CD4-positive, alpha-beta T cell treated with Interleukin-4 for 1 hour (primary cell): ENCODE measurements at regions not wholly inside any gene's neighbourhood (a gene's known extent, or its start where the extent isn't known, plus 50 kb on each side); places are given as distances from the start of the nearest gene placed in this dataset.
"Not testable (repeated sequence)": the region's sequence is repeated elsewhere in the genome, so short reads cannot be mapped to it uniquely, and the experiment has no call there.

Source experiments
- DNase-seq, 2 donors: peaks; one replicate each; pipeline ENCODE4 v3.0.0-alpha.2; 2020 to 2022

DNA sequence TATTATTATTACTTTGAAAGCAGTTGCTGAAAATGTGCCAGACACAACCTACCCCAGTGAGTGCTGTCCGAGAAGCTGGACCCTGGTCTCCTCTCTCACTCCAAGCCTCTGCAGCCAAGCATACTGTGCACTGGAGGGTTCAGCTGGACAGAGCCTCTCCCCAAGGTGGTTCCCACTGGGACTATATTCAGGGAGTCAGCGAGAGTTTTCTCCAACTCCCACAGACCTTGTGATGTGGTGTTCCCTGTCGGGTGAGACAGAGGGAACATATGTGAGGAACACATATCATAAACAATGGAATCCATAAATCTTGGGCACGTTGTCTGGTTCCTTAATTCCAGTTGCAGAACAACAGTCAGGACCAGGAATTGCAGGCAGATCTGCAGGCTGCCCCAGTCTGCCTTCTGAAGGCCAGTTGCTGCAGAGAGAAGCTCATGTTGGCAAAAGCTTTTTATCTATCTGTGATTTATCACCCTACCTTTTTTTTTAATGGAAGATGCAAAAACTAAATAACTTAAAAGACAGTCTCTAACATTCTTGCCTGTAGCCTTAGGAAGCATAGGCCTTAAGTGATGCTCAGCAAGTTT lies 619.8 kb upstream of the TBX3 start:
- no peak for DNase-seq

DNA sequence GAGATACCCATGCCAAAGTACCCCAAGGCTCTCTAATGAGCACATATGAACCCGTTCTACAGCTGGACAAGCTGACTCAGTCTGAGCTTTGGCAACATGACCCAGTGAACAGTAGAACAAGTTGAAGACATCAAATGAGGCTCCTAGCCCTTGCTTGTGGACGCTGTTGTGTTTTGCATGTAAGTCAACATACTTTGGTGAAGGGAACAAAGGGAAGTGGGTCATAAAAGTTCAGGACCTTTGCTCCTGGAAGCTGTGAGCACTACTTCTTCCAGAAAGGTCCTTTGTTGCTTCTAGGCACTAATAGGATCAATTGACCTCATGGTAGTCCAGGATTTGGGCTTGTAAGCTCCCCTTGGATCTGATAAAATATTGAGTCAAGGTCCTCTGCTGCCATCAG lies 613.5 kb upstream of the TBX3 start:
- DNase-seq, result no peak

DNA sequence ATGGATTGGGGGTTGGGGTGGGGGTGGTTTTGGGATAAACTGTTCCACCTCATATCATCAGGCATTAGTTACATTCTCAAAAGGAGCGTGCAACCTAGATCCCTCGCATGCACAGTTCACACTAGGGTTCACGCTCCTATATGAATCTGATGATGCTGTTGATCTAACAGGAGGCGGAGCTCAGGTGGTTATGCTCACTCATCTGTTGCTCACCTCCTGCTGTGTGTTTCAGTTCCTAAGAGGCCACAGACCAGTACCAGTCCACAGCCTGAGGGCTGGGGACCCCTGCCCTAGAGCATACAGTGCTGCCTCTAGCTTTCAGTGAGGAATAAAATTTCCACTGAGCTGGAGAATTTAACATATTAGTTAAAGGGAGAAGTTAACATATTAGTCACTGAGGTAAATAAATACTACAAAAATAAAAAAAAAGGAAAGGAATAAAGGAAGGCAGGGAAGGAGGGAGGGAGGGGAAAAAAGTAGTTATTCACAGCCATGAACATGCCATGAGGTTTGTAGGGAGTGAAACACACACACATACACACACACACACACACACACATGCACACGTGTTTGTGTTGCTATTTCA lies 612.7 kb upstream of the TBX3 start:
- DNase-seq, result no peak

DNA sequence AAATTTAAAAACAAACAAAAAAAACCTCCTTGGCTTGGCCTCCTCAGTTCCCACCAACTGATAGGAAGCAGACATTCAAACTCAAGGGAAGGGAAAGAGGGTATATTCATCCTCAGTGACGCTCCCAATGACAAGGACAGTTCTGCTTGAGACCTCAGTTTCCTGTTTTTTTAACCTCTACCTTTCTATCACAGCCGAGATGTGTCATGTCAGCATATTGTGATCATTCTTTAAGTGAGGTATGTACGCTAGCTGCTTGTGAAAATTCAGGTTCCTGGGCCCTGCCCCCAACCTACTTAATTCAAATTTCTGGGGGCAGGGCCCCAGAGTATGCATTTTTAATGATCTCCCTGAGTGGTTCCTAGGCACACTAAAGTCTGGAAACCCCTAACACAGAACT lies 611.9 kb upstream of the TBX3 start:
- DNase-seq, result no peak

DNA sequence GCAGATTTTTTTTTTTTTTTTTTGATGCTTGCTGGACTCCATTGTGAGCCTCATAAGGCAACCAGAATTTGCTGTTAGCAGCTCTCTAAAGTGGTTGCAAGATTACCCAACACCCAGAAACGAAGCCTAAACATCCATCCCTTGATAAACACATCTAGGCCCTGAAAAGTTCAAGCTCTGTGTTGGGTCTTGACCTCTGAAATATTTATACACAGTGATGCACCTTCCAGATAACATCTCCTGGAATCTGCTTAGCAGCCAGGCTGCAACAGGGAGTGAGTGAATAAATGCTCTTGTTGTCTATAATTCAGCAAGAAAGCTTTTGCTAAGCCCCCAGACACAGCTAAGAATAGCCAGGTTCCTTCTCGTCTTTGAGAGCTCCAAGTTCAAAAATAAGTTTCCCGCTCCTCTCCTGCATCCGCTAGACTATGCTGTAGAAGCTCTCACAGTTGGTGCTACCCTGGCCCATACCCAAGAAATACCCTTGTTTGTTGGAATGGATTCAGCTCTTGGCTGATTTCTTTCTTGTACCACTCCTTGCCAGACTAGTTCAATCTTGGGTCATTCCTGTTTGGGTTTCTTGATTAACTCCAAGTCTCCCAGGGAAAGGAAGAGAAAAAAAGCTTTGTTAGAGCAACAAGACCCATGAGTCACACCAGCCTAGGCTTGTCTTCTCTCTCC lies 610.6 kb upstream of the TBX3 start:
- no peak for DNase-seq

GRCh38 chr12:115285429-115285828 lies 601.5 kb upstream of the TBX3 start:
- not testable (repeated sequence) for DNase-seq

DNA sequence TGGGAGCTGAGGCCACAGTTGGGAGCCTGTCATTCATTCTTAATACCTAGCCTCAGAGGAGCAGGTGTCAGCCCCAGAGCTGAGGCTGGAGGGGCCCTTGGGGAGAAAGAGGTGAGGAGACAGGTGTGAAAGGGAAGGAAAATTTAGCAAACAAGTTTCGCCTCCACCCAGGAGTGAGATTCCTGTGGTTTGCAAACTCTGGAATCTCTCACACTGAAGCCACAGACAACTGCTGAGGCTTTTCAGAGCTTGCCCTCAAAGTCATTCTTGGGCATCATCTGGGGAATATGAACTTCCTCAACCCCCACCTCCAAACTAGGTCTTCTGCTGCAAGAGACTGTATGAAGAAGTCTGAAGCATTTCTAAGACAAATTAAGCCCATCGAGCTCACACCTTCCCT lies 589.5 kb upstream of the TBX3 start:
- DNase-seq, result no peak

- DNase-seq, result no peak
These were observed 584.5 kb upstream of the TBX3 start for GRCh38 chr12:115268451-115268850.

- no peak for DNase-seq
These were observed 583.9 kb upstream of the TBX3 start for GRCh38 chr12:115267891-115268290.

DNA sequence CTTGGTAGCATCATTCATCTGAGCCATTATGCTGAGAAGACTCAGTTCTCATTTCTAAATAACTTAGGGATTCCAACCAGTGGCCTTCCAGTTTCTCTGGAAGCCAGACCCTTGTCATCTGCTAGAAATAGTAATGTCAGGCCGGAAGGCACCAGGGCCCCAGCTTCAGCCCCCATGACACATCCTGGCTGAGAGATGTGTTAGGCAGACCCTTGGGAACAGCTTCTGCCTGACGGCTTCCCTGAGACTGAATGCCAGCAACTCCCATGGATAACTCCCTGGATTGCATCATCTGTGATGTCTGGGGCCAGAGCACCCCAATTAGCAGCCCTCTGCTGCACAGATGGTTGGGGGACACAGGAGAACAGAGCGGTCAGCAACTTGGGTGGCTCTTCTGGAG lies 583.5 kb upstream of the TBX3 start:
- DNase-seq, result no peak

DNA sequence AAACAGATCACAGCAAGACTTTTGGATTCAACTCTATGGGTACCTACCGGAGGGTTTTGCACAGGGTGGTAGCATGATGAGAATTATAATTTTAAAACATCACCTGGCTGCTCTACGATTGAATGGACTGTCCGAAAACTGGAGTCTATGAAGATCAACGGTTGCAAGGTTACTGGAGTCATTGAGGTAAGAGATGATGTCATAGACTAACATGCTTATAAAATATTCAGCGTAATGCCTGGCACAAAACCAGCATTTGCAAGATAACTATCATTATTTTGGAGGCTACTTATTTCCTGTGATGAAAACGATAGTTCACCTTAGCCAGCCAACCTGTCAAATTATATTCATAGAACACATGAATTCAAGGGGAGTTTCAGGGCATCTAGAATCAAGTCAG lies 580.6 kb upstream of the TBX3 start:
- no peak for DNase-seq

GRCh38 chr12:115261691-115262398 lies 577.9 kb upstream of the TBX3 start:
- no peak for DNase-seq

DNA sequence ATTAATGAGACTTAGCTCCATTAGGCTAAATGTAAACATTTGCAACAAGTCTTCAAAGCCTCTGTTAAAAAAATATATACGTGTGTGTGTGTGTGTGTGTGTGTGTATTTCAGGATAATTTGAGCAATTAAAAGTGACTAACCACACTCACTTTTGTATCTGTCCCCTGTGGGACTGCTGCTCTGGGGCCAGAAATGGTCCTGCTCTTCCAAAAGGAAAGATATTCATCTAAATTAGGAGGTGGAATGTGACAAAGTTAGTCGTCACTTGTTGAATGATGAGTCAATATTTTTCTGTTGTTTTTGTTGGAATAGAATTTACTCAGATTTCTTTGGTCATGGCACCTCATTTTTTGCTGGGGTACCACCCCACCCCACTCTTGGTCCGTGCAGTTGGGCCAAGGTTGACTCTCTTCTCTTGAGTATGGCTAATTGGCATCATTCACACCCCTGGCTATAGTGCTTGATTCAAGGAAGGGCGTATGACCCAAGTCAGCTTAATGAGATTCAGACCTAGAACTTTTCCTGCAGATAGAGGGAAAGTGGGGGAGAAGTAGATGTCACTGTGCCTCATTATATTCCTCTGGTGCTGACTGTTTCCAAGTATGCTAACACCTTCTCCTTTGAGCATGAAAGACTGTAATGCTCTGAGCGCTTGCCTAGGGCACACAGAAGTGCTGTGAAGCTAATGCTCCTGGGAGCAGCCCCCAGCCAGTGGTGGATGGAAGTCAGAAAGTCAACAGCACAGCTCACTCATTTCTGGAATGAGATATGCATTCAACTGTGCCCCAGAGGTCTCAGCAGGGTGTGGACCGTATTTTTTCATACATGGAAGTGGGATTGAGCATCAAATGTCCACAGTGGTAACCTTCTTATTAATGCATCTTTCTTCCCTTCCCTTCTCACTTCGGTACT lies 577.0 kb upstream of the TBX3 start:
- DNase-seq, result no peak

- no peak for DNase-seq
These were observed 576.2 kb upstream of the TBX3 start for GRCh38 chr12:115259968-115260747.

DNA sequence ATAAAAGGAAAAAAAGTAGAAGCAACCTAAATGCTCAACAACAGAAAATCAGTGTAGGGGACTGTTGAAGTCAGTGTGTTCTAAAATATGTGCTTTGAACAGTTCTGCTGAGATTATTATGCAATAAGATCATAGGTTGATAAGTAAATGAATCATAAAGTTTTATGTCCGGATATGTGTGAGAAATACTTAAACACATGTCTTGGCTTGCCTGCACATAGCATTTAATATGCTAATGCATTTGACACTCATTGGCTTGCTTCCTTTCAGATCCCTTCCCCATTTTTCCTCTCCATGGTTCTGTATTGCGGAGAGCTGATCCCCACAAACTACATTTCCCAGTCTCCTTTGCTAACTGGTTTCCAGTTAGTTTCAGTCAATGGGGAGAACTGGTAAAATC lies 573.8 kb upstream of the TBX3 start:
- no peak for DNase-seq

DNA sequence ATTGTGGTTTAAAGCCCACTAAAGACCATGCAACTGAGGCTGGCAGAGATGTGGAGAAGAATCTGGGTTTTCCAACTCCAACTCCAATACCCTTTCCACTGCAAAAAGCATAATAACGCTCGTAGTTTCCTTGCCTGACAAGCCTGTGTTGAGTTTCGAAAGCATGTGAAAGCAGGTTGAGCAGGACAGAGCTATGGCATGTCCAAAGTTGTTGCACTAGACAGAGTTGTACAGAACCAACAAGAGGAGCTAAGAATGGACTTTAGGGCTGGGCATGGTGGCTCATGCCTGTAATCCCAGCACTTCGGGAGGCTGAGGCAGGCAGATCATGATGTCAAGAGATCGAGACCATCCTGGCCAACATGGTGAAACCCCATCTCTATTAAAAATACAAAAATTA lies 572.0 kb upstream of the TBX3 start:
- no peak for DNase-seq

DNA sequence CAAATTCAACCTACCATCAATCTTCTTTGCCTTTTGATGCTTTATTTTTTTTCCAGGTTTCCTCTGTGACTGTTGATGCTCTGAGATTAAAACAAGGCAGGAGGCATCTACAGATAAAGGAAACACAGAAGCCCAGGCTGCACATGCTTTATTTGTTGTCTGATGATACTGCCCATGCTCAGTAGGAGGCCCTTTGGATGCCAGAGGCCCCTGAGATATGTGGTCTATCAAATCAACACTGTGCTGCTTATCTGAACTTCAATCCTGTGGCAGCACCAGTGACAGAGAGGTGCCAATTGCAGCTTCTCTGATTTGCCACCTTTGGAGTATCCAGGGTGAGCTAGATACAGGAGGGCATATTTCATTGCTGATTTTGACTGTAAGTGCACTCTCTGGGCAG lies 571.3 kb upstream of the TBX3 start:
- DNase-seq, result no peak

DNA sequence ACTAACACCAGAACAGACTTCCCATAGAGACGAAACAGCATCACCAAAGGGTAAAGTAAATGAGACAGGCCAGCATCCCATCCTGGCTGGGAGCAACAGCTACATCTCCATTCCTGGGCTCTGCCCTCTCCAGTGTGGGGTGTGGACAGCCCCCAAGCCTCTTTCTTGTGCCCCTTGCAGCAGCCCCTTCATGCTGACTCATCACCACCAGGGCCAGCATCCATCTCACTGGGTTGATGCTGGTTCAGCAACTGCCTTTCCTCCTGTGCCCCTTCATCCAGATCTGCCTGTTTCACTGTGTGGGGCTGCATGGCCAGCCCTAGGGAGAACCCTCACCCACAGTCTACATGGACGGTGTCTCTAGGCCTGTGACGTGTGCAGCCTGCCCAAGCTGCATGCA lies 569.1 kb upstream of the TBX3 start:
- DNase-seq, result no peak

- no peak for DNase-seq
These were observed 567.8 kb upstream of the TBX3 start for GRCh38 chr12:115251727-115252126.

DNA sequence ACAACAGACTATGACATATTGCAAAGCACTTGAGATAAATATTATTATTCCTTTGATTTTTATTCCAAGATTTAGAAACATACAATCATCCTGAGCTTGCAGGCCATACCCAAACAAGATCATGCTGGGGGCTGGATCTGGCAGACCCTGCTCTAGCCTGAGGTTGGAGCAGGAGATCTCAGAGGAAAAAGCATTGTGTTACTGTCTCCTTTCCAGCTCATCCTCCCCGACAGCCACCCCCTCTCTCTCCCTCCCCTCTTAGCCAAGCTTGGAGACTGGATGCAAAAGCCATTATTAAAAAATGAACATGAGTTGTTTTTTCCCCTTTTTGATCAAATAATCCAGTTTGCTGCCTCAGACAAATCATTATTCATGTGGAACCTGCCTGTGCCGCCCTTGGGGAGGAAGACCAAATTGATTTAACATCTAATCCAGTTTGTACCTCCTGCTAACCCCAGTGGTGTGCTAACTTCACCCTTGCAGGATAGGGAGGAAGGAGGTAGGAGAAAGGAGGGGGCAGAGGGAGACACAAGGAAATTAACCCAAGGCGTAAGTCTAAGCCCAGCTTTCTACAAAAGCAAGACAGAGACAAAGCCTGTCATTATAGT lies 565.8 kb upstream of the TBX3 start:
- no peak for DNase-seq

GRCh38 chr12:115245020-115245419 lies 561.0 kb upstream of the TBX3 start:
- DNase-seq, result no peak
